Neural cell (in vitro differentiated cells): ENCODE measurements at regions not wholly inside any gene's neighbourhood (a gene's known extent, or its start where the extent isn't known, plus 50 kb on each side); places are given as distances from the start of the nearest gene placed in this dataset.

Source experiments
- EP300 ChIP-seq: fragments of 450-650 bp; conservative IDR thresholded peaks from 2 replicates; pipeline ENCODE4 v1.6.1; 2014; ENCODE audit warnings: antibody characterized with exemption, mild to moderate bottlenecking, moderate library complexity; ENCODE audit not compliant: poor library complexity, severe bottlenecking
- EZH2 ChIP-seq: fragments of 200-600, 300-800 bp; shearing (Covaris generic), sonication (generic); IDR thresholded peaks from 2 replicates; pipeline ENCODE4 v1.6.1; 2014; ENCODE audit warnings: antibody characterized with exemption, low read length, borderline replicate concordance, mild to moderate bottlenecking; ENCODE audit not compliant: insufficient read depth, poor library complexity, severe bottlenecking
- POLR2AphosphoS5 ChIP-seq: IDR thresholded peaks from 2 replicates; pipeline ENCODE4 v1.6.1; 2012
- RAD21 ChIP-seq: fragments of 450-650 bp; conservative IDR thresholded peaks from 2 replicates; pipeline ENCODE4 v1.6.1; 2014; ENCODE audit warnings: antibody characterized with exemption, mild to moderate bottlenecking, moderate library complexity
- SMC3 ChIP-seq: fragments of 450-650 bp; conservative IDR thresholded peaks from 2 replicates; pipeline ENCODE4 v1.6.1; 2014; ENCODE audit warnings: antibody characterized with exemption, mild to moderate bottlenecking, moderate library complexity; ENCODE audit not compliant: poor library complexity
- TAF1 ChIP-seq: IDR thresholded peaks from 2 replicates; pipeline ENCODE4 v1.6.1; 2012; ENCODE audit warnings: low read depth
- TF ChIP-seq, protein P1 (sequence below): fragments of 450-650 bp; IDR thresholded peaks from 2 replicates; pipeline ENCODE4 v1.5.1; 2014; ENCODE audit warnings: antibody characterized with exemption, mild to moderate bottlenecking, moderate library complexity; ENCODE audit not compliant: poor library complexity, severe bottlenecking

DNA sequence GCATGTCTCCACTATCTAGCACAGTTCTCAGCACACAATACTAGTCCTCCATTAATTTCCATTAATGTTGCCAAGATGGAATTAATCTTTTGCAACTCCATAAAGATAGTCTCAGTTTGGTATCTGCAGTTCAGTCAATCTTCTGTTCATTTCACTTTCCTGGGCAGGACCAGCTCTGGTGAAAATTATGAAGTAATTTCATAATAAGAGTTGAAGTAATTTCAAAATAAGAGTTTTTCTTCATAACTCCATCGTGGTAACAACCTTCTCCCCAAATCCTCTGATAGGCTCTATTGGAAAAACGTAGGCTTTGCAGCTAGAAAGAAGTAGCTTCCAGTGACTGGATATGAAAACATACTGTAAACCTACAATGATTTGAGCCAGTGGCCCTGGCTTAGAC lies 618.2 kb downstream of the TYW1 start:
- TF ChIP-seq, protein P1, sequence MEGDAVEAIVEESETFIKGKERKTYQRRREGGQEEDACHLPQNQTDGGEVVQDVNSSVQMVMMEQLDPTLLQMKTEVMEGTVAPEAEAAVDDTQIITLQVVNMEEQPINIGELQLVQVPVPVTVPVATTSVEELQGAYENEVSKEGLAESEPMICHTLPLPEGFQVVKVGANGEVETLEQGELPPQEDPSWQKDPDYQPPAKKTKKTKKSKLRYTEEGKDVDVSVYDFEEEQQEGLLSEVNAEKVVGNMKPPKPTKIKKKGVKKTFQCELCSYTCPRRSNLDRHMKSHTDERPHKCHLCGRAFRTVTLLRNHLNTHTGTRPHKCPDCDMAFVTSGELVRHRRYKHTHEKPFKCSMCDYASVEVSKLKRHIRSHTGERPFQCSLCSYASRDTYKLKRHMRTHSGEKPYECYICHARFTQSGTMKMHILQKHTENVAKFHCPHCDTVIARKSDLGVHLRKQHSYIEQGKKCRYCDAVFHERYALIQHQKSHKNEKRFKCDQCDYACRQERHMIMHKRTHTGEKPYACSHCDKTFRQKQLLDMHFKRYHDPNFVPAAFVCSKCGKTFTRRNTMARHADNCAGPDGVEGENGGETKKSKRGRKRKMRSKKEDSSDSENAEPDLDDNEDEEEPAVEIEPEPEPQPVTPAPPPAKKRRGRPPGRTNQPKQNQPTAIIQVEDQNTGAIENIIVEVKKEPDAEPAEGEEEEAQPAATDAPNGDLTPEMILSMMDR = no peak
- TF ChIP-seq TAF1 = no peak
- no peak for TF ChIP-seq RAD21
- TF ChIP-seq EP300 = no peak
- no peak for TF ChIP-seq POLR2AphosphoS5
- no peak for TF ChIP-seq EZH2
- no peak for TF ChIP-seq SMC3
